OCI-LY3 (cell line): ENCODE measurements at regions not wholly inside any gene's neighbourhood (a gene's known extent, or its start where the extent isn't known, plus 50 kb on each side); places are given as distances from the start of the nearest gene placed in this dataset.

Source experiments
- CTCF ChIP-seq: fragments of 200-600, 300-600 bp; sonication (generic); IDR thresholded peaks from 2 replicates; pipeline ENCODE4 v1.5.1; 2014; ENCODE audit warnings: antibody characterized with exemption, low read length, low read depth
- EZH2phosphoT487 ChIP-seq: fragments of 200-600 bp; shearing (Covaris generic); IDR thresholded peaks from 2 replicates; pipeline ENCODE4 v1.6.1; 2018; ENCODE audit warnings: antibody characterized with exemption, mixed run types, low read depth

GRCh38 chr3:164620423-164620822 lies 457.9 kb downstream of the SI start:
- TF ChIP-seq CTCF (no peak), EZH2phosphoT487 (no peak)
